Loucy (cell line): ENCODE measurements at regions not wholly inside any gene's neighbourhood (a gene's known extent, or its start where the extent isn't known, plus 50 kb on each side); places are given as distances from the start of the nearest gene placed in this dataset.

ENCODE experiments used
- EZH2phosphoT487 ChIP-seq: fragments of 200-600 bp; IDR thresholded peaks from 2 replicates; pipeline ENCODE4 v1.6.1; 2018; ENCODE audit warnings: antibody characterized with exemption, mild to moderate bottlenecking, moderate library complexity, borderline replicate concordance
- TF ChIP-seq, protein P1 (sequence below): fragments of 200-600 bp; sonication (generic); conservative IDR thresholded peaks from 2 replicates; pipeline ENCODE4 v1.5.1; 2014; ENCODE audit warnings: mild to moderate bottlenecking, antibody characterized with exemption, low read length

- TF ChIP-seq, protein P1, sequence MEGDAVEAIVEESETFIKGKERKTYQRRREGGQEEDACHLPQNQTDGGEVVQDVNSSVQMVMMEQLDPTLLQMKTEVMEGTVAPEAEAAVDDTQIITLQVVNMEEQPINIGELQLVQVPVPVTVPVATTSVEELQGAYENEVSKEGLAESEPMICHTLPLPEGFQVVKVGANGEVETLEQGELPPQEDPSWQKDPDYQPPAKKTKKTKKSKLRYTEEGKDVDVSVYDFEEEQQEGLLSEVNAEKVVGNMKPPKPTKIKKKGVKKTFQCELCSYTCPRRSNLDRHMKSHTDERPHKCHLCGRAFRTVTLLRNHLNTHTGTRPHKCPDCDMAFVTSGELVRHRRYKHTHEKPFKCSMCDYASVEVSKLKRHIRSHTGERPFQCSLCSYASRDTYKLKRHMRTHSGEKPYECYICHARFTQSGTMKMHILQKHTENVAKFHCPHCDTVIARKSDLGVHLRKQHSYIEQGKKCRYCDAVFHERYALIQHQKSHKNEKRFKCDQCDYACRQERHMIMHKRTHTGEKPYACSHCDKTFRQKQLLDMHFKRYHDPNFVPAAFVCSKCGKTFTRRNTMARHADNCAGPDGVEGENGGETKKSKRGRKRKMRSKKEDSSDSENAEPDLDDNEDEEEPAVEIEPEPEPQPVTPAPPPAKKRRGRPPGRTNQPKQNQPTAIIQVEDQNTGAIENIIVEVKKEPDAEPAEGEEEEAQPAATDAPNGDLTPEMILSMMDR = no peak
- no peak for TF ChIP-seq EZH2phosphoT487
Measured at GRCh38 chr2:67038195-67038594, 358.9 kb upstream of the ETAA1 start.
